ENCODE measurements at regions not wholly inside any gene's neighbourhood (a gene's known extent, or its start where the extent isn't known, plus 50 kb on each side); places are given as distances from the start of the nearest gene placed in this dataset.

- no peak overlapping the region for H3K4me3 ChIP-seq
- TF ChIP-seq CTCF (IDR thresholded peaks at IDR 0.05), result no peak
- TF ChIP-seq POLR2A (IDR thresholded peaks at IDR 0.05), result no peak
- 75 to 83% methylated on average over 8 to 9 of the region's 9 CpGs for WGBS, 2 donors
- peaks cover 0 to 13% (median 0%) of the 10 kb centered on the region in 4 donors for H3K27me3 ChIP-seq
- H3K4me1 ChIP-seq, result no peaks in the 10 kb centered on the region
- H3K36me3 ChIP-seq, result no peaks in the 10 kb centered on the region
- no peak overlapping the region for H3K27ac ChIP-seq
- intact Hi-C loops (cut with DNase I), result no loop called here
- DNase-seq, result no peak
- no peaks in the 10 kb centered on the region for H3K9me3 ChIP-seq
Observed at GRCh38 chr13:28582225-28582891, 76.6 kb upstream of the POMP start.

- TF ChIP-seq POLR2A (IDR thresholded peaks at IDR 0.05) (no peak), CTCF (IDR thresholded peaks at IDR 0.05) (no peak)
- Histone ChIP-seq H3K36me3 (no peaks in the 10 kb centered on the region), H3K4me1 (no peaks in the 10 kb centered on the region), H3K27ac (no peak overlapping the region), H3K9me3 (no peaks in the 10 kb centered on the region), H3K27me3 (peaks cover 0 to 14% (median 0%) of the 10 kb centered on the region in 4 donors), H3K4me3 (no peak overlapping the region)
- intact Hi-C loops (cut with DNase I), result no loop called here
- no peak for DNase-seq
- WGBS, 2 donors, result 81 to 87% methylated on average over 2 of the region's 2 CpGs
Observed at GRCh38 chr13:28581451-28581850, 77.5 kb upstream of the POMP start.

- 78 to 79% methylated on average over 5 of the region's 5 CpGs for WGBS, 2 donors
- no peak for DNase-seq
- Histone ChIP-seq H3K36me3 (no peaks in the 10 kb centered on the region), H3K27ac (no peak overlapping the region), H3K9me3 (no peaks in the 10 kb centered on the region), H3K4me1 (no peaks in the 10 kb centered on the region), H3K27me3 (peaks cover 0 to 14% (median 0%) of the 10 kb centered on the region in 4 donors), H3K4me3 (no peak overlapping the region)
- intact Hi-C loops (cut with DNase I), result no loop called here
- no peak for TF ChIP-seq POLR2A (IDR thresholded peaks at IDR 0.05)
Observed at GRCh38 chr13:28579736-28580135, 79.2 kb upstream of the POMP start.

GRCh38 chr13:28579322-28579721 is 79.6 kb upstream of the POMP start:
- Histone ChIP-seq H3K9me3 (no peaks in the 10 kb centered on the region), H3K27me3 (peaks cover 0 to 14% (median 0%) of the 10 kb centered on the region in 4 donors), H3K36me3 (no peaks in the 10 kb centered on the region), H3K4me1 (no peaks in the 10 kb centered on the region), H3K27ac (no peak overlapping the region), H3K4me3 (no peak overlapping the region)
- no peak for DNase-seq
- 42 to 57% methylated on average over 6 to 7 of the region's 7 CpGs for WGBS, 2 donors
- intact Hi-C loops (cut with DNase I), result no loop called here
- no peak for TF ChIP-seq POLR2A (IDR thresholded peaks at IDR 0.05)
- TF ChIP-seq CTCF (IDR thresholded peaks at IDR 0.05), result no peak

- 78 to 93% methylated on average over 1 of the region's 1 CpG for WGBS, 2 donors
- peaks cover 0 to 5% (median 0%) of the 10 kb centered on the region in 4 donors for H3K27me3 ChIP-seq
- intact Hi-C loops (cut with DNase I), result no loop called here
- TF ChIP-seq POLR2A (IDR thresholded peaks at IDR 0.05) (no peak), CTCF (IDR thresholded peaks at IDR 0.05) (no peak)
- H3K27ac ChIP-seq, result no peak overlapping the region
- no peak overlapping the region for H3K4me3 ChIP-seq
- H3K36me3 ChIP-seq, result no peaks in the 10 kb centered on the region
- H3K9me3 ChIP-seq, result no peaks in the 10 kb centered on the region
- no peaks in the 10 kb centered on the region for H3K4me1 ChIP-seq
- DNase-seq, result no peak
Observed at GRCh38 chr13:28576067-28576466, 81.1 kb upstream of the FLT1 start.

- 78 to 90% methylated on average over 4 to 8 of the region's 8 CpGs for WGBS, 2 donors
- intact Hi-C loops (cut with DNase I), result no loop called here
- H3K4me1 ChIP-seq, result no peaks in the 10 kb centered on the region
- no peaks in the 10 kb centered on the region for H3K36me3 ChIP-seq
- H3K27ac ChIP-seq, result no peak overlapping the region
- H3K27me3 ChIP-seq, result peaks cover 0 to 5% (median 0%) of the 10 kb centered on the region in 4 donors
- no peak for DNase-seq
- TF ChIP-seq POLR2A (IDR thresholded peaks at IDR 0.05), result no peak
- no peak for TF ChIP-seq CTCF (IDR thresholded peaks at IDR 0.05)
- H3K4me3 ChIP-seq, result no peak overlapping the region
- H3K9me3 ChIP-seq, result no peaks in the 10 kb centered on the region
Observed at GRCh38 chr13:28575200-28575599, 80.3 kb upstream of the FLT1 start.
